ENCODE measurements at regions not wholly inside any gene's neighbourhood (a gene's known extent, or its start where the extent isn't known, plus 50 kb on each side); places are given as distances from the start of the nearest gene placed in this dataset.

DNA sequence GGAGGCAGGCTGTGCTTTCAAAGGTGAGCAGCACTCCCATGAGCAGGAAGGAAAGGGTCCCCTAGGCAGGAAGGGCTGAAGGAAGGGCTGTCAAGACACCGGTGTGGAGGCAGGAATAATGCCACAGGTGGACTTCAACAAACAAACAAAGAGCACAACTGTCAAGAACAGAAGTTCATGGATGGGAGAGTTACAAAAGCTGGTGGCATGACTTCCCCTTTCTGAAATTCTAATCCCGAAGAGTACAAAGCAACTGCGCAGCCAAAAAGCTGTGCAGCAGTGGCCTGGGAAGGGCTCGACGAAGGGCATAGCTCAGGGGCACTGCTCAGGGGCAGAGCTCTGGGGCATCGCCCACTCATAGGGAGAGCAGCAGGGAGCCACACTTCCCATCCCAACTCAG lies 582.3 kb upstream of the DIPK2B start:
- no peaks in the 10 kb centered on the region for H3K36me3 ChIP-seq (ENCODE audit: control insufficient read depth, insufficient read depth, low read length)
- H3K4me3 ChIP-seq (ENCODE audit: insufficient read depth, low read depth, low read length) = no peak overlapping the region
- H3K27me3 ChIP-seq (ENCODE audit: control insufficient read depth, insufficient read depth, low read length, poor library complexity, severe bottlenecking) = no peaks in the 10 kb centered on the region
- WGBS, 2 experiments = 86 to 87% methylated on average over 5 to 6 of the region's 6 CpGs
- H3K9me3 ChIP-seq (ENCODE audit: control insufficient read depth, low read length) = no peaks in the 10 kb centered on the region
- H3K4me1 ChIP-seq (ENCODE audit: control insufficient read depth, insufficient read depth, low read length) = no peaks in the 10 kb centered on the region
- no peak overlapping the region for H3K27ac ChIP-seq (ENCODE audit: insufficient read depth, low read depth, low read length, poor library complexity, severe bottlenecking)

GRCh38 chrX:45781901-45782553 lies 581.4 kb upstream of the DIPK2B start:
- Histone ChIP-seq H3K9me3 (ENCODE audit: control insufficient read depth, low read length) (no peaks in the 10 kb centered on the region), H3K27me3 (ENCODE audit: control insufficient read depth, insufficient read depth, low read length, poor library complexity, severe bottlenecking) (no peaks in the 10 kb centered on the region), H3K27ac (ENCODE audit: insufficient read depth, low read depth, low read length, poor library complexity, severe bottlenecking) (no peak overlapping the region), H3K4me3 (ENCODE audit: insufficient read depth, low read depth, low read length) (no peak overlapping the region), H3K4me1 (ENCODE audit: control insufficient read depth, insufficient read depth, low read length) (no peaks in the 10 kb centered on the region), H3K36me3 (ENCODE audit: control insufficient read depth, insufficient read depth, low read length) (no peaks in the 10 kb centered on the region)
- 90 to 94% methylated on average over 2 to 3 of the region's 4 CpGs for WGBS, 2 experiments

- Histone ChIP-seq H3K36me3 (ENCODE audit: control insufficient read depth, insufficient read depth, low read length) (no peaks in the 10 kb centered on the region), H3K27ac (ENCODE audit: insufficient read depth, low read depth, low read length, poor library complexity, severe bottlenecking) (no peak overlapping the region), H3K27me3 (ENCODE audit: control insufficient read depth, insufficient read depth, low read length, poor library complexity, severe bottlenecking) (no peaks in the 10 kb centered on the region), H3K4me1 (ENCODE audit: control insufficient read depth, insufficient read depth, low read length) (no peaks in the 10 kb centered on the region), H3K9me3 (ENCODE audit: control insufficient read depth, low read length) (no peaks in the 10 kb centered on the region), H3K4me3 (ENCODE audit: insufficient read depth, low read depth, low read length) (no peak overlapping the region)
- WGBS, 2 experiments = 89 to 100% methylated on average over 1 of the region's 1 CpG
Observed at GRCh38 chrX:45778616-45779015, 577.9 kb upstream of the DIPK2B start.

- WGBS, 2 experiments = 91 to 95% methylated on average over 1 to 3 of the region's 3 CpGs
- H3K9me3 ChIP-seq (ENCODE audit: control insufficient read depth, low read length) = no peaks in the 10 kb centered on the region
- no peak overlapping the region for H3K27ac ChIP-seq (ENCODE audit: insufficient read depth, low read depth, low read length, poor library complexity, severe bottlenecking)
- no peaks in the 10 kb centered on the region for H3K4me1 ChIP-seq (ENCODE audit: control insufficient read depth, insufficient read depth, low read length)
- no peaks in the 10 kb centered on the region for H3K27me3 ChIP-seq (ENCODE audit: control insufficient read depth, insufficient read depth, low read length, poor library complexity, severe bottlenecking)
- H3K4me3 ChIP-seq (ENCODE audit: insufficient read depth, low read depth, low read length) = no peak overlapping the region
- no peaks in the 10 kb centered on the region for H3K36me3 ChIP-seq (ENCODE audit: control insufficient read depth, insufficient read depth, low read length)
Observed at GRCh38 chrX:45777366-45777765, 576.7 kb upstream of the DIPK2B start.

- Histone ChIP-seq H3K4me3 (ENCODE audit: insufficient read depth, low read depth, low read length) (no peak overlapping the region), H3K4me1 (ENCODE audit: control insufficient read depth, insufficient read depth, low read length) (peaks cover 3% of the 10 kb centered on the region), H3K36me3 (ENCODE audit: control insufficient read depth, insufficient read depth, low read length) (no peaks in the 10 kb centered on the region), H3K9me3 (ENCODE audit: control insufficient read depth, low read length) (no peaks in the 10 kb centered on the region), H3K27me3 (ENCODE audit: control insufficient read depth, insufficient read depth, low read length, poor library complexity, severe bottlenecking) (no peaks in the 10 kb centered on the region), H3K27ac (ENCODE audit: insufficient read depth, low read depth, low read length, poor library complexity, severe bottlenecking) (no peak overlapping the region)
- 100% methylated on average over 2 of the region's 2 CpGs; no CpG with 5 or more reads in 1 of the 2 experiments for WGBS, 2 experiments
Observed at GRCh38 chrX:45775468-45775867, 574.8 kb upstream of the DIPK2B start.

- Histone ChIP-seq H3K4me1 (ENCODE audit: control insufficient read depth, insufficient read depth, low read length) (peaks cover 5% of the 10 kb centered on the region), H3K9me3 (ENCODE audit: control insufficient read depth, low read length) (no peaks in the 10 kb centered on the region), H3K4me3 (ENCODE audit: insufficient read depth, low read depth, low read length) (no peak overlapping the region), H3K27ac (ENCODE audit: insufficient read depth, low read depth, low read length, poor library complexity, severe bottlenecking) (no peak overlapping the region), H3K36me3 (ENCODE audit: control insufficient read depth, insufficient read depth, low read length) (no peaks in the 10 kb centered on the region), H3K27me3 (ENCODE audit: control insufficient read depth, insufficient read depth, low read length, poor library complexity, severe bottlenecking) (no peaks in the 10 kb centered on the region)
- WGBS, 2 experiments = 88 to 97% methylated on average over 4 of the region's 5 CpGs
Observed at GRCh38 chrX:45774961-45775360, 574.3 kb upstream of the DIPK2B start.

GRCh38 chrX:45773572-45773971 lies 572.9 kb upstream of the DIPK2B start:
- Histone ChIP-seq H3K36me3 (ENCODE audit: control insufficient read depth, insufficient read depth, low read length) (no peaks in the 10 kb centered on the region), H3K9me3 (ENCODE audit: control insufficient read depth, low read length) (no peaks in the 10 kb centered on the region), H3K27me3 (ENCODE audit: control insufficient read depth, insufficient read depth, low read length, poor library complexity, severe bottlenecking) (no peaks in the 10 kb centered on the region), H3K4me3 (ENCODE audit: insufficient read depth, low read depth, low read length) (no peak overlapping the region), H3K27ac (ENCODE audit: insufficient read depth, low read depth, low read length, poor library complexity, severe bottlenecking) (no peak overlapping the region), H3K4me1 (ENCODE audit: control insufficient read depth, insufficient read depth, low read length) (peaks cover 5% of the 10 kb centered on the region)
- WGBS, 2 experiments = 91 to 97% methylated on average over 4 of the region's 4 CpGs

GRCh38 chrX:45771560-45772340 lies 571.1 kb upstream of the DIPK2B start:
- Histone ChIP-seq H3K27ac (ENCODE audit: insufficient read depth, low read depth, low read length, poor library complexity, severe bottlenecking) (no peak overlapping the region), H3K4me1 (ENCODE audit: control insufficient read depth, insufficient read depth, low read length) (peaks cover 5% of the 10 kb centered on the region), H3K27me3 (ENCODE audit: control insufficient read depth, insufficient read depth, low read length, poor library complexity, severe bottlenecking) (no peaks in the 10 kb centered on the region), H3K36me3 (ENCODE audit: control insufficient read depth, insufficient read depth, low read length) (no peaks in the 10 kb centered on the region), H3K4me3 (ENCODE audit: insufficient read depth, low read depth, low read length) (no peak overlapping the region), H3K9me3 (ENCODE audit: control insufficient read depth, low read length) (no peaks in the 10 kb centered on the region)
- WGBS, 2 experiments = 93 to 96% methylated on average over 6 to 7 of the region's 7 CpGs

- peaks cover 5% of the 10 kb centered on the region for H3K4me1 ChIP-seq (ENCODE audit: control insufficient read depth, insufficient read depth, low read length)
- no peaks in the 10 kb centered on the region for H3K27me3 ChIP-seq (ENCODE audit: control insufficient read depth, insufficient read depth, low read length, poor library complexity, severe bottlenecking)
- no peaks in the 10 kb centered on the region for H3K36me3 ChIP-seq (ENCODE audit: control insufficient read depth, insufficient read depth, low read length)
- no peak overlapping the region for H3K4me3 ChIP-seq (ENCODE audit: insufficient read depth, low read depth, low read length)
- H3K9me3 ChIP-seq (ENCODE audit: control insufficient read depth, low read length) = no peaks in the 10 kb centered on the region
- 82 to 91% methylated on average over 4 to 6 of the region's 6 CpGs for WGBS, 2 experiments
- no peak overlapping the region for H3K27ac ChIP-seq (ENCODE audit: insufficient read depth, low read depth, low read length, poor library complexity, severe bottlenecking)
Observed at GRCh38 chrX:45771114-45771513, 570.4 kb upstream of the DIPK2B start.

DNA sequence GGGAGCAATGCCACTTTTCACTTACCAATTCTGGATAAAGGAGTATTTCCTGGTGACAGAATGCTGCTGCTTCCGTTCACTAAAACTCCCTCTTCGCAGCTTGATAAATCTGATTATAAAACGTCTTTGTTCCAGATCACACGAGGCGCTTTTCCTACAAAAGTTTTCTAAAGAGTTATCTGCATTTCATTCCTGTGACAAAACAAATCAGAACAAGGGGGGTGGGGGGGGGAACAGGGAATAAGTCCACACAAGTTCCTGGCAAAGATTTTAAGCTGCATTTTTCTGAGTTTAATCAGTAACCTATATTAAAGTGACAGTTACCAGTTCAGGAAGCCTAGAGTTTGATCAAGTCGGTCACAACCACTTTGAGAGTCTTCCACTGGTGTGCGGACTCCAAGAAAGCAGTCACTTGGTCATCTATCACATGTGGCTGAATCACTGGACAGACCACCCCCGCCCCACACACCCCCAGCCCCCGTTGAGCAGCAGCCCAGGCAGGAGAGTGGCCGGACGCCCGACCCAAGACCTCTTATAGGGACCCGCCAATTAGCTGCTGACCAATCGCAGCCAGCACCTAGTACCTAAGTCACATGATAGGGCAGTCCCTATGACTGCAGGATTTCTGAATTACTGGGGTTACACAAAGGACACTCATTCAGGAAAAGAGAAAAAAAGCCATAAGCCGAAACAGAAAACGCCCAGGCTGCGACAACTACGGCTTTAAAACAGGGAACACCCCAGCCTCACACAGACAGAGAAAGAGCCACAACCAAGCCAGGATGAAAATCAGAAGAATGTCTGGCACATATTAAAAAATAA lies 569.3 kb upstream of the DIPK2B start:
- Histone ChIP-seq H3K27me3 (ENCODE audit: control insufficient read depth, insufficient read depth, low read length, poor library complexity, severe bottlenecking) (no peaks in the 10 kb centered on the region), H3K4me3 (ENCODE audit: insufficient read depth, low read depth, low read length) (no peak overlapping the region), H3K4me1 (ENCODE audit: control insufficient read depth, insufficient read depth, low read length) (peaks cover 5% of the 10 kb centered on the region), H3K9me3 (ENCODE audit: control insufficient read depth, low read length) (no peaks in the 10 kb centered on the region), H3K36me3 (ENCODE audit: control insufficient read depth, insufficient read depth, low read length) (no peaks in the 10 kb centered on the region), H3K27ac (ENCODE audit: insufficient read depth, low read depth, low read length, poor library complexity, severe bottlenecking) (no peak overlapping the region)
- WGBS, 2 experiments = 83 to 84% methylated on average over 13 to 18 of the region's 18 CpGs
